Stimulated activated CD8-positive, alpha-beta memory T cell treated with anti-CD3 and anti-CD28 coated beads, Interleukin-12 subunit alpha, Interleukin-12 subunit beta, amount 100 ng/mL, for 1 hour (primary cell): ENCODE measurements at regions not wholly inside any gene's neighbourhood (a gene's known extent, or its start where the extent isn't known, plus 50 kb on each side); places are given as distances from the start of the nearest gene placed in this dataset.
"Not testable (repeated sequence)": the region's sequence is repeated elsewhere in the genome, so short reads cannot be mapped to it uniquely, and the experiment has no call there.

Experiments used
- DNase-seq: peaks from one replicate; pipeline ENCODE4 v3.0.0-alpha.2; 2020; ENCODE audit warnings: low read depth

DNA sequence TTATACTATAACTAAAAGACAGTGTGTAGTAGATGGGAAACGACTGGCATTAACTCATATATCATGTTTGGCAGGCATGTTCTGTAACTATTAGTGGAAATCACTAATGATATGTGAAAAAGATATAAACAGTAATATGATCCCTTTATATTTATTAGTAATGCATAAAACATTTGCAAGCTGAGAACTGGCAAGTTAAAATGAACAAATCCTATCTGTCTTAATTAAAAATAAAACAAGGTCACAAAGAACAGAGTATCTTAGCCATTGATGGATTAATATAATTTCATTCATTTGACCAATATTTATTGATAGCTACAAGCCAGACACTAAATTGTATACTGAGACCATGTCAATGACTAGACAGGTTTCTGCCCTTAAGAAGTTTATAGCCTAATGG lies 154.5 kb downstream of the CRPPA start:
- no peak for DNase-seq

DNA sequence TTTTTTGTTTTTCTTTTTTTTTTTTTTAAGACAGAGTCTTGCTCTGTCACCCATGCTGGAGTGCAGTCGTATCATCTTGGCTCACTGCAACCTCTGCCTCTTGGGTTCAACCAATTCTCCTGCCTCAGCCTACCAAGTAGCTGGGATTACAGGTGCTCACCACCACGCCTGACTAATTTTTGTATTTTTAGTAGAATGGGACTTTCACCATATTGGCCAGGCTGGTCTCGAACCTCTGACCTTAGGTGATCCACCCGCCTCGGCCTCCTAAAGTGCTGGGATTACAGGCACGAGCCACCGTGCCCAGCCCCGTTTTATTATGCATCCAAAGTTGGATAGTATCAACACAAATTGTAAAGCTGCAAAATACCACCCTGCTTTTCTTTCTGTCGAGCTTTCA lies 154.9 kb downstream of the CRPPA start:
- DNase-seq, result not testable (repeated sequence)

DNA sequence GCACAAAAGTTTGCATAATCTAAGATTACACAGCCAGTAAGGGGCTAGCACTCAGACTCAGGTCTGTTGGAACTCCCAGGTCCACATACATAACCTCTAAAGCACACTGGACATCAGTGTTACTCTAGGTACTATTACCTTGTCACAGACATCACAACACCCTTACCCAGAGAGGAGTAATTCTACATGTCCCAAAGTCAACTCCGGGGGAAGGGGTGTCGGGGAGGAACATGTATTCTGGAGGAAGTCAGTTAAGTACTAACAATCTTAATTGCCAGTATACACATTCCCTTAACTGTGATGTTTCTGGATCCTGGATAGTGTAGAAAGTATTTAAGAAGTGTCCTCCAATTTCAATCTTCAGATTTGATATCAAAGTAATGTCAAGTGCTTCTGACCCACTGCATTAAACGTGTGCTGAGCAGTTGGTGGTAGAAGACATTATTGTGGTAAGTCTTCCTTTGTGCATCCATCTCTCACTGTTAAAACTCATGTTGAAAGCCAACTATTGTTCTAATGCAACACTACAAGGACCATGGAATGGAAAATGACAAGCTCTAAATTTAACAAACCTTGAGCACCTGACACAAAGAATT lies 155.4 kb downstream of the CRPPA start:
- no peak for DNase-seq

DNA sequence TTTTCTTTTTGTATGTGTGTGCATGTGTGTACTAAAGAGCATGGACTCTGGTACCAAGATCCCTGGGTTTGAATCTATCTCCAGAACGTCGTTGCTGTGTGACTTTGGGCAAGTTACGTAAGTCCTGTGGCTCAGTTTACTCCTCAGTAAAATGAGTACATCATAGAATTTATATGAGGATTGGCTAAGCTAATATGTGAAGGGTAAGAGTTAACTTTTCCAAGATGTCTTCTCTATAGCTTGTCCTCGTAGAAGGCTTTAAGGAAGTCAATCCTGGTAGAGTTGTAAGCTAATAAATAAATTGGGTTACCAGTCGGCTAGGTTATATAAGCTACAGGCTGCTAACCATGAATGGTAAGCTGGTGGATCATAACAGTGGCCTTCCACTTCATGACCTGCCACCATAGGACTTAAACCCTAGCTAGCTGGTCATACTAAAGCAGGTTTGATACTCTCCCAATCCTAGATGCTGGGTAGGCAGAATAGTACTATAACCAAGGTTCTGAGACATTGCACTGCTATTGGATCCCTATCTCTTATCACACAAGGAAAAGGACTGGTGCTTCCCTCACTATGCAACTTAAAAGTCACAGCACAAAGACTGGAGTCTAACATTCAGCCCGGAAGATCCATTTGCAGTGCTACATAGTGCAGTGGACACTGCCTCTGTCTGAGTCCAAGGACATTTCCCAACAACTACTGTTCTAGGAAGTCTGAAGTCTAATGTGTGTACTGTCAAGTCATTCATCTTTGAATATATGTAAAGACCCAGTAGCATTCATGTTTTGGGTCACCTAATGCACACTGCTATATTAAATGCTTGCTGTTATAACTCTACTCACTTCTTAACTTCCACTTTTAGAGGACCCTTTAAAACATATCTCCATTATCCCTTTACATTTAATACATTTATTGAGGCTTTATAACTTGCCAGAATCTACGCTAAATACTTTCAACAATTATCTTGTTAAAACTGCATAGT lies 156.2 kb downstream of the CRPPA start:
- no peak for DNase-seq

DNA sequence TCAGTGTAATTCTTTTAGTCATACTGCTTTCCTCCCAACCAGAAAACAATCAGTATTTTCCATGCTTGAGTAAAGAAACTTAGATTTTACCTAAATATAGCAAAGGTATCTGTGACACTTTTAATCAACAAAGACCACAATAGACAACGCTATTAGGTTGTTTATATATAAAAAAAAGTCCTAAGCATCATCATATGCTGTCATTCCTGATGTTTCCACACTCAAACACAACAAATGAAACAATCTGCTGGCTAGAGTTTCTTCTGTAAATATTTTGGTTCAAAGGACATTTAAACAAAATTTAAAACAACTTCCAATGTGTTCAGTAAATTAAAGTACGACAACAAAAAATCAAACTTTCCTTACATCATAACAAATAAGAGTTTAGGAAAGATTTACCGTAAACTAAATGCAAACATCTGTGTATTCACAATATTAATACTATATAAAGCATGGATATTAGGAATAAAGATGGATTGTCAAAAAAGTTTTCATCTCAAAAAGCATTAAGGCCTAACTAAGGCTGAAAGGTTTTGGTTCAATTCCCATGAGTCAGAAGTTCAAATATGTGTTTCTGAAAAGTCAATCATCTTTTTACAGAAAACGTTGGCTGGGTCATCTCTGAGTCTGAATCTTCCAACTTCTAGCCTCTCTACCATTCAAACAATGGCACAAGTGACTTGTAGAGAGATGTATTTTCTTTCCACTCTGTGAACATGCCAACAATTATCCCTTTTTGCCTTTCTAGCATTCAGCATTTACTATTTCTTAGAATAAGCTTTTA lies 157.1 kb downstream of the CRPPA start:
- DNase-seq, result no peak

DNA sequence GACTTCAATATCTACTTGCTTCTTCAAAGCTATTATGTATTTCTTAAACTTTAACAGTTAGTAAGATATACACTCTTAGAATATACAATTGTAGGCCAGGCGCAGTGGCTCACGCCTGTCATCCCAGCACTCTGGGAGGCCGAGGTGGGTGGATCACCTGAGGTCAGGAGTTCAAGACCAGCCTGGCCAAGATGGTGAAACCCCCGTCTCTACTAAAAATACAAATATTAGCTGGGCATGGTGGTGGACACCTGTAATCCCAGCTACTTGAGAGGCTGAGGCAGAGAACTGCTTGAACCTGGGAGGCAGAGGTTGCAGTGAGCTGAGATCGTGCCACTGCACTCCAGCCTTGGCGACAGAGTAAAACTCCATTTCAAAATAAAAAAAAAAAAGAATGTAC lies 158.0 kb downstream of the CRPPA start:
- not testable (repeated sequence) for DNase-seq

DNA sequence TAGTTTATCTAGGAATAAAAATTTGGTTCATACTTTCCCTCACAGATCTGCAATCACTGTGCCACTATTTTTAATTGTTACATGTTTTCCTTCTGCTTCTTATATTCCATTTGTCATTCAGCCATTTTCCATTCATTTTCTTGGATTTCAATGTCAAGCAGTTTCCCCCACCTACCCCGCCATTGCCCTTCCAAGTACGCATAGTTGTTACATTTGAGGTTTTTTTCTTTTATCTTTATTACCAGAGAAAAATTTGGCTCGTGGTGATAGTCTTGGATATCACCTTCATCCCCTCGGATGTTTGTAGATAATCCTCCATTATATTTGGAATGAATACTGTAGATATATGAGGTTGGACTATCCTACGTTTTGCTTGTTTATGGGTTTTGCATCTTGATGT lies 159.7 kb downstream of the CRPPA start:
- DNase-seq, result no peak

DNA sequence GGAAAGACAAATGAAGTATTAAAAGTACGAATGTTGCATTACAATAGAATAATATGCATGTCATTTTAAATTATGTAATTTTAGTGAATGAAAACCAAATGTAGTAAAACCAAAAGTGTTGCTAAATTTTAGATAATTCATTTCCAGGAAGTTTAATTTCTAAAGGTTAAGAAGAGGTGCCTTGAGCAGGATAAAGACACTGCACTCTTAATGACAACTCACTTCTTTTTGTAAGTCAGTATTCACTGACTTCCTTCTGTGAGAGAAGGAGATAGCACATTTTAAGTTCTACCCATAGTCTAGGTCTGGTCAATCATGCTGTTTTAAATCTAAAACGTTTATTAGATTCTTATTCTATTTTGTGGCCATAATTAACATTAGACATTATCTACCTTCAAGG lies 160.2 kb downstream of the CRPPA start:
- DNase-seq, result no peak

DNA sequence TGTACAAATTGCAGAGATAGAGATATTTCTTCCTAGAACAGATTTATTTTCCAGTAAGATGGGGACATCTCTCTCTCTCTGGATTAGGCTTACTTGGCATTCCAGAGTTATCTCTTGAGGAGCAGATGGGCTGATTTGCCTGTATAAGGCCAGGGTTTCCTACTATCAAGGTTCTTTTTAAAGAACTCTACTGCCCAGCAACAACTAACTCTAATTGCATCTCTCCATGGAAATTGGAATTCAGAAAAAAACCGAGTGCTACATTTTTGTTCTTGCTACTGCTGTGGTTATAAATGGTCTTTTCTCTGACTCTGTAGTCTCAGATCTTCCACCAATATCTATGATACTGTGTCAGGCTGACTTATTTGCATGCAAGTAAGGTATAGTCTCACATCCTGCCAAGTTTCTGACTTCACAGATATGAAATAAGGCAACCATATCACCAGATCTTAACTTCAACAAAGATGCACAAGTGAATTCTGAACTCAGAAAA lies 161.1 kb downstream of the CRPPA start:
- no peak for DNase-seq

DNA sequence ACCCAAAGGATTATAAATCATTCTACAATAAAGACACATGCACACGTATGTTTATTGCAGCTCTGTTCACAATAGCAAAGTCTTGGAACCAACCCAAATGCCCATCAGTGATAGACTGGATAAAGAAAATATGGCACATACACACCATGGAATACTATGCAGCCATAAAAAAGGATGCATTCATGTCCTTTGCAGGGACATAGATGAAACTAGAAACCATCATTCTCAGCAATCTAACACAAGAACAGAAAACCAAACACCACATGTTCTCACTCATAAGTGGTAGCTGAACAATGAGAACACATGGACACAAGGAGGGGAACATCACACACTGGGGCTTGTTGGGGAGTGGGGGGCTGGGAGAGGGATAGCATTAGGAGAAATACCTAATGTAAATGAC lies 164.9 kb downstream of the CRPPA start:
- not testable (repeated sequence) for DNase-seq

DNA sequence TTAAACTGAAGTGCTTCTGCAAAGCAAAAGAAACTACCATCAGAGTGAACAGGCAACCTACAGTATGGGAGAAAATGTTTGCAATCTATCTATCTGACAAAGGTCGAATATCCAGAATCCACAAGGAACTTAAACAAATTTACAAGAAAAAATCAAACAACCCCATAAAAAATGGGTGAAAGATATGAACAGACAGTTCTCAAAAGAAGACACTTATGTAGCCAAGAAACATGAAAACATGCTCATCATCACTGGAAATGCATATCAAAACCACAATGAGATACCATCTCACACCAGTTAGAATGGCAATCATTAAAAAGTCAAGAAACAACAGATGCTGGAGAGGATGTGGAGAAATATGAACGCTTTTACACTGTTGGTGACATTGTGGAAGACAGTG lies 165.4 kb downstream of the CRPPA start:
- not testable (repeated sequence) for DNase-seq

DNA sequence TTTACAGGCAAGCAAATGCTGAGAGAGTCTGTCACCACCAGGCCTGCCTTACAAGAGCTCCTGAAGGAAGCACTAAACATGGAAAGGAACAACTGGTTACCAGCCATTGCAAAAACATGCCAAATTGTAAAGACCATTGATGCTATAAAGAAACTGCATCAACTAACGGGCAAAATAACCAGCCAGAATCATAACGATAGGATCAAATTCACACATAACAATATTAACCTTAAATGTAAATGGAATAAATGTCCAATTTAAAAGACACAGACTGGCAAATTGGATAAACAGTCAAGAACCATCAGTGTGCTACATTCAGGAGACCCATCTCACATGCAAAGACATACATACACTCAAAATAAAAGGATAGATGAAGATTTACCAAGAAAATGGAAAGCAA lies 170.7 kb downstream of the CRPPA start:
- DNase-seq, result not testable (repeated sequence)

DNA sequence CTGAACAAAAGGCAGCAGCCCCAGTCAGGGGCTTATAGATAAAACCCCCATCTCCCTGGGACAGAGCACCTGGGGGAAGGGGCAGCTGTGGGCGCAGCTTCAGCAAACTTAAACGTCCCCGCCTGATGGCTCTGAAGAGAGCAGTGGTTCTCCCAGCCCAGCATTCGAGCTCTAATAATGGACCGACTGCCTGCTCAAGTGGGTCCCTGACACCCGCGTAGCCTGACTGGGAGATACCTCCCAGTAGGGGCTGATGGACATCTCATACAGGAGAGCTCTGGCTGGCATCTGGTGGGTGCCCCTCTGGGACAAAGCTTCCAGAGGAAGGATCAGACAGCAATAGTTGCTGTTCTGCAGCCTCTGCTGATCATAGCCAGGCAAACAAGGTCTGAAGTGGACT lies 172.1 kb downstream of the CRPPA start:
- not testable (repeated sequence) for DNase-seq

DNA sequence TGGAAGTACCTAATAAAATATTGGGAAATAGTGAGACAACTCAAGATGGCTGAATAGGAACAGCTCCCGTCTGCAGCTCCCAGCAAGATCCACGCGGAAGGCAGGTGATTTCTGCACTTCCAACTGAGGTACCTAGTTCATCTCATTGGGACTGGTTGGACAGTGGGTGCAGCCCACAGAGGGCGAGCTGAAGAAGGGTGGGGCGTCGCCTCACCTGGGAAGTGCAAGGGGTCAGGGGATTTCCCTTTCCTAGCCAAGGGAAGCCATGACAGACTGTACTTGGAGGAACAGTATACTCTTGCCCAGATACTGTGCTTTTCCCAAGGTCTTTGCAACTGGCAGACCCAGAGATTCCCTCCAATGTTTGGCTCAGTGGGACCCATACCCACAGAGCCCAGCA lies 172.8 kb downstream of the CRPPA start:
- DNase-seq, result not testable (repeated sequence)

DNA sequence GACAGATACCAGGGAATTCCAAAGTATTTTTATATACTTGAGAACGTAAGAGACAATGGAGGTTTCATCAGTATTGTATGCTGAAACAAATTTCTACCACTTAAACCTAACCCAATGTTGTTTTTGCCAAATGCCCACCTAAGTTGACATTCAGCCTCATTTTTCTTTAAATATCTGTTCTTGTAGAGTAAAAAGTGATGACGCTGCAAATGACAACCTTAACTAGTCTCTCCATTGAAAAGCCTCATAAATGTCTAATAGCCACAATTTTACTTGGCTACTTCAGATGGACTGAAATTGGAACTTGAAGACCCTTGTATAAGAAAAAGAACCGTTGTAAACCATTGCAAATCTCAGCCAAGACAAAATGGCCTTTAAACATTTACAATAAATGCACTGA lies 176.9 kb downstream of the CRPPA start:
- DNase-seq, result no peak

DNA sequence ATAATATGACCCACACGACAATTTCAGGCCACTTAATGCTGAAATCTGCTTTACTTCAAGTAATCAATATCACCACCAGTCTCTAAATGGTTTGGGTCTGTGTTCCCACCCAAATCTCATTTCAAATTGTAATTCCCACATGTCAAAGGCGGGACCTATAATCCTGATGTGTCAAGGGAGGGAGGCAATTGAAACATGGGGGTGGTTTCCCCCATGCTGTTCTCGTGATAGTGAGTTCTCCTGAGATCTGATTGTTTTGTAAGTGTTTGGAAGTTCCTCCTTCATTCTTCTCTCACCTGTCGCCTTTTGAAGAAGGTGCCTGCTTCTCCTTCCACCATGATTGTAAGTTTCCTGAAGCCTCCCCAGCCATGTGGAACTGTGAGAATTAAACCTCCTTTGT lies 178.4 kb downstream of the CRPPA start:
- no peak for DNase-seq

DNA sequence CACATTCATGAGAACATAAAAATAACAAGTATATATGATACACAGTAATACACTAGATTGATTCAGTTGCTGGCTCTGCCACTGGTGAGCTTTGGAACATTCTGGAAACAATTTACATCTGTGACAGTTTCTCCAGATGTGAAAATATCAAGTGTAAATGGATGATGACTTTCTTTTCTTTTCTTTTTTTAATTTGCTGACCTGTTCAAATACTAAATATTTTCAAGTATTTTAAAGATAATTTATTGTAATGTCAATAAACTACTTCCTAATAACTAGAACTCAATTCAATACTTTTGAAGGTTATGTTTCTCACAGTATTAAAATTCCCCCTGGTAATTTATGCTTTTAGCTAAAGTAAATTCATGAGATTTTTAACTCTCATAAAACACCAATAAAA lies 180.3 kb downstream of the CRPPA start:
- no peak for DNase-seq

DNA sequence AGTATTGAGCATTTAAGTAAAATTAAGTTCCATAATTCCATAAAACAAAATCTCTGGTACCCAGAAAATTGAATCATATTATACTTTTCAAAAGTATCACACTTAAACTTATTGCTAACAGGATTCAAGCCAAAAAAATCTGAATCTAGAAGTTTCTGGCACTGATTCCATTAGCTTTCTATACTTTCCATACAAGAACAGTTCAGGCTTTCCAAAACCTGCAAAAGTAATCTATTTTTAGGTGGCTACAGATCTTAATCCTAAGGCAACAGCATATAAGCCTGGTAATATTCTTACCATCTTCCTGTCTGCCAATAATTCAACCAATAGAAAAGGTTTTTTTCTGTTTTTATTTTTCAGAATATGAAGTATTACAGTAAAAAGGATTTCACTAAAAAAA lies 185.0 kb downstream of the CRPPA start:
- no peak for DNase-seq

DNA sequence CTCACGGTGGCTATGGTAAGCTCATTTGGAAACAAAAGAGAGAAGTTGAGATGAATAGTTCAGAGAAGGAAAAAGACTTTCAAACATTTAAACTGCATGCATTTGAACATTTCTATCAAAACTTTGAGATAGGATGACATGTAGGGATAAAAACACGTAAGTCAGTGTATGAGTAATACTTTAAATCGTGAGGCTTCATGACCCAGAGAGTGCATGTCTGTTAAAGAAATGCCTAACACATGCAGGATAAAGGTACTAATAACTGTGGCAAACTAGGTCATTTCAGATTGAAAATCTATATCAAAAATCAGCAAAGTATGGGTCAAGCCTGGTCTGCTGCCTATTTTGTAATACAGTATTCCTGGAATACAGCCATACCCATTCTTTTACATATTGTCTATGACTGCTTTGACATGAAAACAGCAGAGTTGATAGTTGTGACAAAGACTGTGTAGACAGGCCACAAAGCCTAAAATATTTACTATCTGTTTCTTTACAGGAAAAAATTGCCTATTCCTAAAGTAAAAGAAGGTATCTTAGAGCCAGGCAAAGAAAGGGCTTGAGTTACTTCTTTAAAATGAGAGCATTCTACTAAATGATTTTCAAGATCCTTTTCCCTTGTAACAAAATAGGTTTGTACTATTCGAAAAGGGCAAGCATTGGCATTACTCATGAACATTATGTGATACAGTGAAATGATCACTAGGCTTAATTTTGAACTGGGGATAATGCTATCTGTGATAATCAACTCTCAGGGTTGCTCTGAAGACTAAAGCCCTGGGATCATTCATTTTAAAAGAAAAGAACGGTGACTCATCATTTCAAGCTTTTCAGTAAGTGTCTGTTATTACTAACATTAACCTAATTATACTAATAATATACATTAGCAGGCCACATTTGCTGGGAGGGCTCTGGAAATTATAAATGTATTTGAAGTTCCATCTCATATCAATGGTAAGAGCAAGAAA lies 185.9 kb downstream of the CRPPA start:
- no peak for DNase-seq

DNA sequence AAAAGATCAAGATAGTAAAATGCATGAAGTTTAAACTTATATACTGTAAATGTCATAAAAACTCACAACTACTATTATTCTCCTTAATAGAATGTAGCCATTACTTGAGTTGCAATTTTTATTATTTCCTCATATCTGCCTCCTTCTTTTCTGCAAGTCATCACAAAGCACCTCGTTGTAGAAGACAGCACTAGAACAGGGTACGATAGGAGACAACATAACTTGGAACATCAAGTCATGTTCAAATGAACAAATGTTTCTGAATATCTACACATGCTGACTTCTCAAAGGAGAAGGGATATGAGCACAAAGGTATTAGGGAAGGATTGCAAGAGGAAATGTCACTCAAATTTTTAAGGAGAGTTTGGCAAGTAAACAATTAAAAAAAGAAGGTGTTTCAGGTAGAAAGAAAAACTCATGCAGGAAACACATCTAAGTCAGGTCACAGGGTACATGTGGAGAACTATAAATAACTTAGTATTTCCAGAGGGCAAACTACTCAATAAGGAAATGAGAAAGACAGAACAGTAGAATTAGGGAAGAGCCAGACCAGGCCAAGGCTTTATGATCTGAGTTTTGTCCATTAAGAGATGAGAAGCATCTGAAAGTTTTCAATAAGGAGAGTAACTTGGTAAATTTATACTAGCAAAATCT lies 186.7 kb downstream of the CRPPA start:
- no peak for DNase-seq

DNA sequence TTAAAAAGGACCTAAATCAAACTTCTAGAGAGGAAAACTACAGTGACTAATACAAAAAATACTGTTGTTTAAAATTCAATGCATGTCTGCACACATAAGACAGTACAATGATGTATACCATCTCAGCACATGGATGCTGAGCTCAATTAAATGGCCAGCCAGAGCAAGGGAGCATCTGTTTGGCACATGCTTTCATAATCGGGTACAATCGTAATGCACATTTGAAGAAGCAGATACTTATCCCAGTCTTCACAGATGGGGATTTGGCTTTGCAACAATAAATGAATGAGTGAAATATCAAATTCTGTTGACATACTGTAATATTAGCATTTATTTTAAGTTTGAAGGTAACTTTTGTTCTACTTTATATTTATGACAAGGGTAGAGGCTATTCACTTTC lies 187.8 kb downstream of the CRPPA start:
- DNase-seq, result no peak
